ENCODE measurements at regions not wholly inside any gene's neighbourhood (a gene's known extent, or its start where the extent isn't known, plus 50 kb on each side); places are given as distances from the start of the nearest gene placed in this dataset.
"Not testable (repeated sequence)": the region's sequence is repeated elsewhere in the genome, so short reads cannot be mapped to it uniquely, and the experiment has no call there.

GRCh38 chr17:16843511-16843910 is 128.4 kb downstream of the TNFRSF13B start:
- TF ChIP-seq POLR2AphosphoS5, CTCF (IDR thresholded peaks at IDR 0.05): not testable (repeated sequence)

Data from upper lobe of left lung (tissue), 4 donors.